Small intestine (tissue), 7 donors: ENCODE measurements at regions not wholly inside any gene's neighbourhood (a gene's known extent, or its start where the extent isn't known, plus 50 kb on each side); places are given as distances from the start of the nearest gene placed in this dataset.

ENCODE experiments used
- DNase-seq, 2 donors: peaks; one replicate each; pipeline versions ENCODE4 v3.0.0 to v3.0.0-alpha.2; 2013
- FAIRE-seq: peaks from 2 replicates; lab custom pipeline; 2012; peaks lifted over from hg19 to GRCh38; lab: Jason Lieb, UNC
- H3K27ac ChIP-seq, 3 donors: one replicate each; pipeline ENCODE4 v1.5.1; 2013; ENCODE audit warnings: low read length in 2 of 3, mild to moderate bottlenecking in 2 of 3, control low read depth in 1 of 3, inconsistent platforms in 1 of 3, low read depth in 1 of 3, moderate library complexity in 1 of 3
- H3K27me3 ChIP-seq, 3 donors: one replicate each; pipeline ENCODE4 v1.6.1; 2013; ENCODE audit warnings: low read length in 3 of 3, inconsistent platforms in 1 of 3; ENCODE audit not compliant: control insufficient read depth in 3 of 3, insufficient read depth in 3 of 3
- H3K36me3 ChIP-seq, 3 donors: one replicate each; pipeline ENCODE4 v1.6.1; 2013; ENCODE audit warnings: low read length in 3 of 3, inconsistent platforms in 1 of 3, low read depth in 1 of 3, mild to moderate bottlenecking in 1 of 3, moderate library complexity in 1 of 3; ENCODE audit not compliant: control insufficient read depth in 3 of 3, insufficient read depth in 2 of 3
- H3K4me1 ChIP-seq, 3 donors: one replicate each; pipeline ENCODE4 v1.6.1; 2013; ENCODE audit warnings: low read length in 2 of 3, inconsistent platforms in 1 of 3, low read depth in 1 of 3, mild to moderate bottlenecking in 1 of 3, moderate library complexity in 1 of 3; ENCODE audit not compliant: control insufficient read depth in 3 of 3, insufficient read depth in 2 of 3
- H3K4me3 ChIP-seq, 3 donors: one replicate each; pipeline ENCODE4 v1.5.1; 2013; ENCODE audit warnings: low read length in 3 of 3, control low read depth in 1 of 3, inconsistent platforms in 1 of 3, low read depth in 1 of 3, mild to moderate bottlenecking in 1 of 3, moderate library complexity in 1 of 3
- H3K9me3 ChIP-seq, 2 donors: one replicate each; pipeline ENCODE4 v1.6.1; 2013; ENCODE audit warnings: low read depth in 1 of 2, low read length in 1 of 2; ENCODE audit not compliant: control insufficient read depth in 2 of 2, insufficient read depth in 1 of 2
- WGBS, 3 donors: extraction: QIAGEN DNeasy Blood & Tissue Kit; methylation state at CpG; one replicate each; pipeline ENCODE4 v1.1.7; 2013; 5-methylcytosine and 5-hydroxymethylcytosine counted together
- donor health status: healthy with polysubstance abuse.
- donor health status: control.
- donor health status: control.
- donor health status: Bipolar disorder and iron deficiency.
- donor health status: healthy.

DNA sequence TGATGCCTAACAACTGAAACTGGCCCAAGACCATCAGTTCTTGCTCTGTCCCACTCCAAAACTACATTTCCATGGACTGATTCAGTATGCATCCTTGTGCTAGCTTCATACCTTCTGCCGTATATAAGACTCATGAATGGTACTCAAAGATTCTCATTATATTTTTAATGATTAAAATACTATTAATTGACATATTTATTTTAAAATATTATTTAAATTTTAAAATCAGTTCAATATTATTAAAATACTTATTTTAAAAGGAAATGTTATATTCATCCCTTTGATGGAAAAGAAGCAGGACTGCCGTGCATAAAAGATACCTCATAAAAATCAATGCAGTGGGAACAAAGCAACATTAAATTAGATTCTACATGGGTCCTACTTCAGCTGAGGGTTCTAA, 153.4 kb downstream of the AXIN2 start:
- Histone ChIP-seq H3K27ac (no peak overlapping the region), H3K27me3 (no peaks in the 10 kb centered on the region), H3K36me3 (no peaks in the 10 kb centered on the region), H3K4me1 (no peaks in the 10 kb centered on the region), H3K9me3 (no peaks in the 10 kb centered on the region), H3K4me3 (no peak overlapping the region)
- WGBS, 3 donors: 98 to 100% (median 99%) methylated on average over 2 of the region's 2 CpGs
- DNase-seq (no peak), FAIRE-seq (no peak)

DNA sequence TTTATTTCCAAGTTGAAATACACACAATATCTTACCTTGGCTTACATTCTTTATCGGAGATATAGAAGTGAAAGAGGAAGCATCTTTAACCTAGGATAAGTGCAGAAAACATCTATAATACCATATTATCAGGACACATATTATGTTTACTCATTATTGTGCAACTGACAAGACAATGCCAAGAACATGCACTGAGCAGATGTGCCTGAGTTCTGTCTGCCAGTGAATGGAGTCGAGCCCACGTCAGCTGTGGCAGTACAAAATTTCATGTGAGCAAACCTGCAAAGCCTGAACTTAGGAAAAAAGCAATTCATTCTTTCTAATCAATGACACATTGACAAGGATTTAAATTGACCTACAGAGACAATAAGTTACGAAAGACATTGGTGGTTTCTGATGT, 154.4 kb downstream of the AXIN2 start:
- DNase-seq (no peak), FAIRE-seq (no peak)
- Histone ChIP-seq H3K27me3 (no peaks in the 10 kb centered on the region), H3K27ac (no peak overlapping the region), H3K9me3 (no peaks in the 10 kb centered on the region), H3K36me3 (no peaks in the 10 kb centered on the region), H3K4me1 (no peaks in the 10 kb centered on the region), H3K4me3 (no peak overlapping the region)
- WGBS, 3 donors: 77 to 85% (median 81%) methylated on average over 4 of the region's 4 CpGs

DNA sequence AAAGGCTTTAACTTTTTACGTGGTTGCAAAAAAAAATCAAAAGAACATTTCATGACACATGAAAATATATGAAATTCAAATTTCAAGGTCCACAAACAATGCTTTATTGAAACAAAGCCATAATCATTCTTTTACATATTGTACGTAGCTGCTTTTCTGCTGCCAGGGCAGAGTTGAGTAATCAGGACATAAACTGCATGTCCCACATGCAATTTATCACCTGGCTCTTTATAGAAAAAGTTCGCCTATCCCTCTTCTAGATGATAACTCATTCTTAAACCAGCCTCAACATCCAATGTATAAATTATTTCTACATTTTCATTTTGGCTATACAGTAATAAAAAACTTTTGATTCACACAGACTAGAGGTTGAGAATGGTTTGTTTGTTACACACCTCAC, 154.9 kb downstream of the AXIN2 start:
- Histone ChIP-seq H3K9me3 (no peaks in the 10 kb centered on the region), H3K27ac (no peak overlapping the region), H3K27me3 (no peaks in the 10 kb centered on the region), H3K4me1 (no peaks in the 10 kb centered on the region), H3K36me3 (no peaks in the 10 kb centered on the region), H3K4me3 (no peak overlapping the region)
- no peak for FAIRE-seq
- no peak for DNase-seq
- 61 to 75% (median 67%) methylated on average over 3 of the region's 3 CpGs for WGBS, 3 donors

DNA sequence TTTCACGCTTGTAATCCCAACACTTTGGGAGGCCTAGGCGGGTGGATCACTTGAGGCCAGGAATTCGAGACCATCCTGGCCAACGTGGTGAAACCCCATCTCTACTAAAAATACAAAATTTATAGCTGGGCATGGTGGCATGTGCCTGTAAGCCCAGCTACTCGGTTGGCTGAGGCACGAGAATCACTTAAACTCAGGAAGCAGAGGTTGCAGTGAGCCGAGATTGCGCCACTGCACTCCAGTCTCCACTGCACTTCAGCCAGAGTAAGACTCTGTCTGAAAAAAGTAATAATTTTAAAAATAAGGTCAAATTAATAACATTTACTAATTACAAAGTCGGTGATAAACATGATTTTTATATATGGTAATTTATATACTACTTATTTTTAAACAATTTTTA, 155.9 kb downstream of the AXIN2 start:
- FAIRE-seq: no peak
- no peak for DNase-seq
- no peaks in the 10 kb centered on the region for H3K9me3 ChIP-seq
- H3K36me3 ChIP-seq: no peaks in the 10 kb centered on the region
- no peak overlapping the region for H3K27ac ChIP-seq
- WGBS, 3 donors: 74 to 81% (median 75%) methylated on average over 9 of the region's 9 CpGs
- no peaks in the 10 kb centered on the region for H3K4me1 ChIP-seq
- no peaks in the 10 kb centered on the region for H3K27me3 ChIP-seq
- no peak overlapping the region for H3K4me3 ChIP-seq

DNA sequence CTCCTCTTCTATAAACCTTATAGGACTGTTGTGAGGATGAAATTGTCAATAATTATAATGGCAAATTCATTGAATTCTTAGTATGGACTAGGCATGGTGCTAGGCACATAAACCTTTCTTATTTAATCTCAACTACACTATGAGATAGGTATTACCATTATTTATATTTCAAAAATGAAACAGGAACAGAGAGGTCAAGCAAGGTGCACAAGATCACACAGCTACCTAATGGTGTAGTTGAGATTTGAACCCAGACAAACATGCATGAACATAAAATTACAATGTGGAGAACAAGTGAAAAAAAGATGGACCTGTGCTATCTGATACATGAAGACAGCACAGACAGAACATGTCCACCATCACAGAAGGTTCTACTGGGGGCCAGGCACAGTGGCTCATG, 156.7 kb downstream of the AXIN2 start:
- no peaks in the 10 kb centered on the region for H3K4me1 ChIP-seq
- H3K36me3 ChIP-seq: no peaks in the 10 kb centered on the region
- no peak for DNase-seq
- FAIRE-seq: no peak
- H3K4me3 ChIP-seq: no peak overlapping the region
- no peaks in the 10 kb centered on the region for H3K27me3 ChIP-seq
- H3K27ac ChIP-seq: no peak overlapping the region
- no peaks in the 10 kb centered on the region for H3K9me3 ChIP-seq

DNA sequence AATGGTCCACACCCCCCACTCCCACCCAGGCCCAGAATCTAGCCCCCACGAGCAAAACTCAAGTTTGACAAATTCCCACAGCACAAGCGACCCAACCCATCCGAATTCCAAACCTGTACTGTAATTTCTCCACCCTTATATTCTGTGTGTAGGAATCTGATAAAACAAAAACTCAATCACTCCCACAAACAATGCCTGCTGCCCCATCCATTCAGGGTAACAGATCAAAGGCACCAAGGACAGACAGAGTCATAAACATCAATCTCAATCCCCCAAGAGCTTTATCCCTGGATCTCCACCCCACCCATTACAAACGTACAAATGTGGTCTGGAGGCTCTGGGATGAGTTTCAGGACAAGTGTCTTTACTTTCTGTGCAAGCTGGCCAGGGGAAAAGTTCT, 157.8 kb downstream of the AXIN2 start:
- DNase-seq (no peak), FAIRE-seq (no peak)
- no peaks in the 10 kb centered on the region for H3K9me3 ChIP-seq
- no peaks in the 10 kb centered on the region for H3K4me1 ChIP-seq
- 46 to 65% (median 57%) methylated on average over 4 of the region's 4 CpGs for WGBS, 3 donors
- no peaks in the 10 kb centered on the region for H3K36me3 ChIP-seq
- no peak overlapping the region for H3K4me3 ChIP-seq
- H3K27ac ChIP-seq: no peak overlapping the region
- H3K27me3 ChIP-seq: no peaks in the 10 kb centered on the region

DNA sequence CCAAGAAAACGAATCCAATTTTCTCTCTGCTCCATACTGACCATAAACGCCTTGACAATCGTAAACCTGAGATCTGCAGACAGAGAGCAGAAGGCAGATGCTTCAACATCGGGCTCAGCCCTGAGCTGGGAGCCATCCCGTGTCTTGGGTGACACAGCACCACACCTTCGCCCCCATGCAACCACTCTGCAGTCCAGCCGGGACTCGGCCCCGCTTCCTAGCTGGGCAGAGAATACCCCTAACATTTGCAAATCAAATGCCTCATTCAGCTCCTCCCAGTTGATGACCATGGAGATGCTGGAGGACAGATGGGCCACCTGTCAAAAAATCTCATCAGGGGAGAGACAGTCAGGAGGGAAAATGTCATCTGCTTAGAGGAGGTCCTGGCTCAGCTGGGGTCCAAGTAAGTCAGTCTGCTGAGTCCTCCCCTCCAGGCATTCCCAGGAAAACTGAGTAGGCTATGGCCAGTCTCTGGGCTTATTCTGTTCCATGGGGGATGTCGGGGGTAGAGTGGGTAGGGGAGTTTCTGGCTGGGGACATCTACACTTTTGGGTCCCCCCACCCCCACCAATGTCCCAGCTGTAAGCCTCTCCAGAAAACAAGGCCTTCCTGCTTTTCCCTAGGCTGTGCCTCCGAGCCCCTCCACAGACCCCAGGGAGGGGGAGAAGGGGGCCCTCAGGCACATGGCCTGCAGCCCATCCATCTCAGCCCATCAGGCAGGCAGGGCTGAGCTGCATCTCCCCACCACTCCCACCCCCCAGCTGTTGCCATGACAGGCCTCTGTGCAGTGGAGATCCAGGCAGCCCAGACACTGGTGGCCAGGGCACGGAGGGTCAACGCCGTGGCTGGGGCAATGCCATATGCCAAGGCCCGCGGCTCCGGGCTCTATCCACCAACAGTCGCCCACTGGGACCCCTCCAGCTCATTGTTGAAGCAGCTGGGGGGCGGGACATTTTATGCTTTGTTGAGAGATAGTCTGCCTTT, 158.6 kb downstream of the AXIN2 start:
- Histone ChIP-seq H3K4me3 (no peak overlapping the region), H3K27ac (no peak overlapping the region), H3K4me1 (no peaks in the 10 kb centered on the region), H3K9me3 (no peaks in the 10 kb centered on the region), H3K36me3 (no peaks in the 10 kb centered on the region), H3K27me3 (no peaks in the 10 kb centered on the region)
- FAIRE-seq: no peak
- no peak for DNase-seq
- WGBS, 3 donors: 76 to 86% (median 84%) methylated on average over 17 to 19 of the region's 19 CpGs

DNA sequence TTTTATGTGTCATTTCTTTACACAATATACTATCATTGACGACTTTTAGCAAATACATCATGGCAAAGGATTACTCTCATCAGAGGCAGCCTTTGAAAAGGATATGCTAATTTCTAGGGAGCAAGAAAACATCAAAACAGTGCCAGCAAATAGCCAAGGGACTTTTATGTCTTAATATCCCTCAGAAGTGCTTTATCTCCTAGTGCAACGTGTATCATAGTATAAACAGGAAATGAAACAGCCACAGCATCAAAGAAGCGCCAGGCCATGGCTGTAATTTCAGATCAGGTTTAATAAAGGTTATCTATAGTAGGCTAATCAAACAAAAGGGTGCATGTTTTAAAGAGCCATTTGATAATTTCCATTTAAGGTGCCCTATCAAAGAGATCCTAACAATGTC, 159.9 kb downstream of the AXIN2 start:
- 2 to 23% (median 16%) methylated on average over 3 of the region's 3 CpGs for WGBS, 3 donors
- Histone ChIP-seq H3K27ac (no peak overlapping the region), H3K27me3 (no peaks in the 10 kb centered on the region), H3K36me3 (no peaks in the 10 kb centered on the region), H3K4me1 (no peaks in the 10 kb centered on the region), H3K9me3 (no peaks in the 10 kb centered on the region), H3K4me3 (no peak overlapping the region)
- DNase-seq: peak in 1 of 2 donors; percentile 55
- FAIRE-seq: no peak

DNA sequence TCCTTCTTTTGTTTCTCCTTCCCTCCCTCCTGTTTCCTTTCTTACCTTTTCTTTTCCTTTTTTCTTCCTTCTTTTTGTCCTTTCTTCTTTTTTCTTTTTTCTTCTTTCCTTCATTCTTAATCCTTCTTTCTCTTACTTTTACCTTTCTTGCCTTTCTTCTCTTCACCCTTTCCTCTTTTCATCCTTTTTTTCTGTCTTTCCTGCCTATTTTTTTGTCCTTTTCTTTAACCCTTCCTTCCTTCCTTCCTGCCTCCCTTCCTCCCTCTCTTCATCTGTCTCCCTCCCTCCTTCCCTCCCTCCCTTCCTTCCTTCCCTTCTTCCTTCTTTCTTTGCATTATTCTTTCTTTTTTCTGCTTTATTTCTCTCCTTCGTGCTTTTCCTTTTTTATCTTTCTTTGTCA, 160.7 kb downstream of the AXIN2 start:
- Histone ChIP-seq H3K4me1 (no peaks in the 10 kb centered on the region), H3K9me3 (no peaks in the 10 kb centered on the region), H3K27me3 (no peaks in the 10 kb centered on the region), H3K36me3 (no peaks in the 10 kb centered on the region), H3K4me3 (no peak overlapping the region), H3K27ac (no peak overlapping the region)
- WGBS, 3 donors: 66 to 81% (median 79%) methylated on average over 1 of the region's 1 CpG
- FAIRE-seq (no peak), DNase-seq (no peak)
